ENCODE measurements at regions not wholly inside any gene's neighbourhood (a gene's known extent, or its start where the extent isn't known, plus 50 kb on each side); places are given as distances from the start of the nearest gene placed in this dataset.

DNA sequence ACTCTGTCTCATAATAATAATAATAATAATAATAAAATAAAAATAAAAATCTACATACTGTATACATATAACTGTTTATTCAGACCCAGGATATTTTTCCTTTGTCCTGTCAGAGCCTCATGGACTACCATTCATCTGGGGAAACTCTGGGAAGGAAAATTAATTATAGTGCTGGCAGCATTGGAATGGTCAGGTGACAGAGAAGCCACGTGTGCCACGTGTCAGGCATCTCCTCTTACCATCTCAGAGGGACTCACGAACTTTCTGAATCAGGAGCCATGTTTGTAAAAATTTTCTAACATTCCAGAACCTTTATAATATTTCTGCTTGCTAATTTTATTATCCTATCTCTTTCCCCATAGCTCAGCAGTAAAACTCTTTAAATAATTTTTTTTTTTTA lies 97.8 kb upstream of the HNRNPU start:
- no peak overlapping the region for H3K4me3 Mint-ChIP-seq (ENCODE audit: unreplicated experiment)
- no peak overlapping the region for H3K27ac Mint-ChIP-seq (ENCODE audit: low read depth, unreplicated experiment)
- no peaks in the 10 kb centered on the region for H3K27me3 Mint-ChIP-seq (ENCODE audit: insufficient read depth, unreplicated experiment)
- no peak for DNase-seq (ENCODE audit: unreplicated experiment)
- no peaks in the 10 kb centered on the region for H3K9me3 Mint-ChIP-seq (ENCODE audit: unreplicated experiment)
- ChIA-PET CTCF (interaction anchor here (0.7 to 1.2 kb wide), 2 partner anchors 26 to 361 kb away, joined by 3 to 5 read pairs; no protein-coding TSS in a partner anchor), POLR2A (interaction anchor here (0.7 to 2.1 kb wide), 4 partner anchors 9 to 98 kb away, joined by 4 to 8 read pairs (median 4); partner anchors contain the start of gene HNRNPU)
- H3K36me3 Mint-ChIP-seq (ENCODE audit: insufficient read depth, unreplicated experiment) = no peaks in the 10 kb centered on the region
- H3K4me1 Mint-ChIP-seq (ENCODE audit: insufficient read depth, unreplicated experiment) = peaks cover 17% of the 10 kb centered on the region
- TF ChIP-seq, protein P1, sequence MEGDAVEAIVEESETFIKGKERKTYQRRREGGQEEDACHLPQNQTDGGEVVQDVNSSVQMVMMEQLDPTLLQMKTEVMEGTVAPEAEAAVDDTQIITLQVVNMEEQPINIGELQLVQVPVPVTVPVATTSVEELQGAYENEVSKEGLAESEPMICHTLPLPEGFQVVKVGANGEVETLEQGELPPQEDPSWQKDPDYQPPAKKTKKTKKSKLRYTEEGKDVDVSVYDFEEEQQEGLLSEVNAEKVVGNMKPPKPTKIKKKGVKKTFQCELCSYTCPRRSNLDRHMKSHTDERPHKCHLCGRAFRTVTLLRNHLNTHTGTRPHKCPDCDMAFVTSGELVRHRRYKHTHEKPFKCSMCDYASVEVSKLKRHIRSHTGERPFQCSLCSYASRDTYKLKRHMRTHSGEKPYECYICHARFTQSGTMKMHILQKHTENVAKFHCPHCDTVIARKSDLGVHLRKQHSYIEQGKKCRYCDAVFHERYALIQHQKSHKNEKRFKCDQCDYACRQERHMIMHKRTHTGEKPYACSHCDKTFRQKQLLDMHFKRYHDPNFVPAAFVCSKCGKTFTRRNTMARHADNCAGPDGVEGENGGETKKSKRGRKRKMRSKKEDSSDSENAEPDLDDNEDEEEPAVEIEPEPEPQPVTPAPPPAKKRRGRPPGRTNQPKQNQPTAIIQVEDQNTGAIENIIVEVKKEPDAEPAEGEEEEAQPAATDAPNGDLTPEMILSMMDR (IDR thresholded peaks at IDR 0.05; ENCODE audit: unreplicated experiment) = no peak
- no TSS peak for BruUV-seq (replicated peaks)
- intact Hi-C loops (cut with micrococcal nuclease) = no loop called here

DNA sequence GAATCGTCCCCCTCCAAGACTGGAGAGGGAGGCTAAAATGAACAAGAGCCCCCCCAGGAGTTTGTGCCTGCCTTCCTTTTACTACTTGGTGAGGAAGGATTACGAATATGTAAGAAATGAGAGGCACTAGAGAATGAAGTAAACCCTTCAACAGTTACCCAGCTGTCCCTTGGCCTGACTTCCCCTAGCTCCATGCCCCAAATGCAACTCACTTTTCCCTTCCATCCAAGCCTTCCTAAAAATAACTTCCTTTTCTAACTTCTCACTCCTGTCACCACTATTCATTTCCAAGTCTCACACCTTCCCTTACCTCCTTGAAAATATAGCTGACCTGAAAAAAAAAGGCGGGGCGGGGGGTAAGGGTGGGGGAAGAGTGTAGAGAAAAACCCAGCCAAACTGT lies 96.6 kb upstream of the HNRNPU start:
- Mint-ChIP-seq H3K4me1 (ENCODE audit: insufficient read depth, unreplicated experiment) (peaks cover 17% of the 10 kb centered on the region), H3K27me3 (ENCODE audit: insufficient read depth, unreplicated experiment) (no peaks in the 10 kb centered on the region), H3K36me3 (ENCODE audit: insufficient read depth, unreplicated experiment) (no peaks in the 10 kb centered on the region), H3K4me3 (ENCODE audit: unreplicated experiment) (no peak overlapping the region), H3K27ac (ENCODE audit: low read depth, unreplicated experiment) (no peak overlapping the region), H3K9me3 (ENCODE audit: unreplicated experiment) (no peaks in the 10 kb centered on the region)
- intact Hi-C loops (cut with micrococcal nuclease) = no loop called here
- CTCF ChIA-PET = no interaction called here
- TF ChIP-seq, protein P1 (IDR thresholded peaks at IDR 0.05; ENCODE audit: unreplicated experiment) = no peak
- POLR2A ChIA-PET = interaction anchor here (0.6 to 1.3 kb wide), 2 partner anchors 8 to 10 kb away, joined by 4 read pairs; a partner anchor contains a TSS
- no TSS peak for BruUV-seq (replicated peaks)
- no peak for DNase-seq (ENCODE audit: unreplicated experiment)

DNA sequence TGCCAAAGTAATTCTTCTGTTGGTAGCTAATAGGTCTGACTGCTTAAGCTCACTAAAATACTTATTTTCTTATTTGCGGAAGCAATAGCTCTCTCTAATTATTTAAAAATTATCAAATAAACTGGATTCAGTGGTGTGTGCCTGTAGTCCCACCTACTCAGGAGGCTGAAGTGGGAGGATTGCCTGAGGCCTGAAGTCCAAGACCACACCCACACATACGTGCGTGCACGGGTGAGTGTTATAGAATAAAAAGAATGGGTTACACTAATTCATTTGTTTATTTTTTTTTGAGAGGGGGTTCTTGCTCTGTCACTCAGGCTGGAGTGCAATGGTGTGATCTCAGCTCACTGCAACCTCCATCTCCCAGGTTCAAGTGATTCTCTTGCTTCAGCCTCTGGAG lies 94.2 kb upstream of the HNRNPU start:
- Mint-ChIP-seq H3K27me3 (ENCODE audit: insufficient read depth, unreplicated experiment) (no peaks in the 10 kb centered on the region), H3K4me3 (ENCODE audit: unreplicated experiment) (no peak overlapping the region), H3K36me3 (ENCODE audit: insufficient read depth, unreplicated experiment) (no peaks in the 10 kb centered on the region), H3K4me1 (ENCODE audit: insufficient read depth, unreplicated experiment) (peaks cover 2% of the 10 kb centered on the region), H3K27ac (ENCODE audit: low read depth, unreplicated experiment) (no peak overlapping the region), H3K9me3 (ENCODE audit: unreplicated experiment) (no peaks in the 10 kb centered on the region)
- no TSS peak for BruUV-seq (replicated peaks)
- ChIA-PET POLR2A (interaction anchor here (0.6 to 1.5 kb wide), 7 partner anchors 9 to 1722 kb away, joined by 3 to 6 read pairs (median 3); a partner anchor contains a TSS), CTCF (interaction anchor here (0.6 to 1.2 kb wide), 4 partner anchors 15 to 119 kb away, joined by 3 to 4 read pairs (median 3); no protein-coding TSS in a partner anchor)
- DNase-seq (ENCODE audit: unreplicated experiment) = no peak
- intact Hi-C loops (cut with micrococcal nuclease) = no loop called here
- TF ChIP-seq, protein P1 (IDR thresholded peaks at IDR 0.05; ENCODE audit: unreplicated experiment) = no peak

DNA sequence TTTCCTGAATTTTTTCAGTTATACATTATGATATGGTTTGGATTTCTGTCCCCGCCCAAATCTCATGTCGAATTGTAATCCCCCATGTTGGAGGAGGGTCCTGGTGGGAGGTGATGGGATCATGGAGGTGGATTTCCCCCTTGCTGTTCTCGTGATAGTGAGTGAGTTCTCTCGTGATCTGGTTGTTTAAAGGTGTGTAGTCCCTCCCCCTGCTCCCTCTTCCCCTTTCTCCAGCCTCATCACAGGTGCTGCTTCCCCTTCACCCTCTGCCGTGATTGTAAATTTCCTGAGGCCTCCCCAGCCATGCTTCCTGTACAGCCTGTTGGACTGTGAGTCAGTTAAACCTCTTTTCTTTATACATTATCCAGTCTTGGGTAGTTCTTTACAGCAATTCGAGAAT lies 93.2 kb upstream of the HNRNPU start:
- Mint-ChIP-seq H3K4me3 (ENCODE audit: unreplicated experiment) (no peak overlapping the region), H3K36me3 (ENCODE audit: insufficient read depth, unreplicated experiment) (no peaks in the 10 kb centered on the region), H3K9me3 (ENCODE audit: unreplicated experiment) (no peaks in the 10 kb centered on the region), H3K27ac (ENCODE audit: low read depth, unreplicated experiment) (no peak overlapping the region), H3K4me1 (ENCODE audit: insufficient read depth, unreplicated experiment) (no peaks in the 10 kb centered on the region), H3K27me3 (ENCODE audit: insufficient read depth, unreplicated experiment) (no peaks in the 10 kb centered on the region)
- DNase-seq (ENCODE audit: unreplicated experiment) = no peak
- TF ChIP-seq, protein P1 (IDR thresholded peaks at IDR 0.05; ENCODE audit: unreplicated experiment) = no peak
- BruUV-seq (replicated peaks) = no TSS peak
- ChIA-PET CTCF (interaction anchor here (1.2 kb wide), 1 partner anchor 85 kb away, joined by 4 read pairs; no protein-coding TSS in a partner anchor), POLR2A (interaction anchor here (0.6 to 1.5 kb wide), 4 partner anchors 8 to 1049 kb away, joined by 3 to 7 read pairs (median 4); a partner anchor contains a TSS)
- intact Hi-C loops (cut with micrococcal nuclease) = no loop called here

All from MCF 10A (cell line).